Activated T-helper 17 cell treated with anti-CD3 and anti-CD28 coated beads, Interleukin-2, amount 50 U/mL, for 72 hours (primary cell): ENCODE measurements at regions not wholly inside any gene's neighbourhood (a gene's known extent, or its start where the extent isn't known, plus 50 kb on each side); places are given as distances from the start of the nearest gene placed in this dataset.

Source experiments
- ATAC-seq: fragments of 150-1000 bp; cut with Tn5 transposase; replicated peaks from 2 replicates; pipeline ENCODE4 v1.10.0; 2021; ENCODE audit warnings: mild to moderate bottlenecking, moderate library complexity
- H3K27ac Mint-ChIP-seq: one replicate; pipeline ENCODE4 v1.8.0; 2022; ENCODE audit warnings: mixed read lengths
- H3K27me3 Mint-ChIP-seq: one replicate; pipeline ENCODE4 v1.8.0; 2022; ENCODE audit warnings: mixed read lengths
- H3K36me3 Mint-ChIP-seq: one replicate; pipeline ENCODE4 v1.8.0; 2022; ENCODE audit warnings: low read depth, mild to moderate bottlenecking, mixed read lengths
- H3K4me1 Mint-ChIP-seq: one replicate; pipeline ENCODE4 v1.8.0; 2022; ENCODE audit warnings: mixed read lengths
- H3K4me3 Mint-ChIP-seq: one replicate; pipeline ENCODE4 v1.8.0; 2022; ENCODE audit warnings: mild to moderate bottlenecking, mixed read lengths
- H3K9me3 Mint-ChIP-seq: one replicate; pipeline ENCODE4 v1.8.0; 2022; ENCODE audit warnings: mixed read lengths

- Mint-ChIP-seq H3K27ac (no peak overlapping the region), H3K4me1 (no peaks in the 10 kb centered on the region), H3K36me3 (no peaks in the 10 kb centered on the region), H3K4me3 (no peak overlapping the region), H3K27me3 (peaks cover 10% of the 10 kb centered on the region), H3K9me3 (no peaks in the 10 kb centered on the region)
- no peak for ATAC-seq
These were observed 75.0 kb upstream of the HECTD2 start for GRCh38 chr10:91335147-91335546.

- H3K27me3 Mint-ChIP-seq, result no peaks in the 10 kb centered on the region
- H3K36me3 Mint-ChIP-seq, result no peaks in the 10 kb centered on the region
- no peaks in the 10 kb centered on the region for H3K9me3 Mint-ChIP-seq
- no peak for ATAC-seq
- no peaks in the 10 kb centered on the region for H3K4me1 Mint-ChIP-seq
- no peak overlapping the region for H3K4me3 Mint-ChIP-seq
- H3K27ac Mint-ChIP-seq, result no peak overlapping the region
These were observed 70.4 kb upstream of the HECTD2 start for GRCh38 chr10:91339729-91340128.

DNA sequence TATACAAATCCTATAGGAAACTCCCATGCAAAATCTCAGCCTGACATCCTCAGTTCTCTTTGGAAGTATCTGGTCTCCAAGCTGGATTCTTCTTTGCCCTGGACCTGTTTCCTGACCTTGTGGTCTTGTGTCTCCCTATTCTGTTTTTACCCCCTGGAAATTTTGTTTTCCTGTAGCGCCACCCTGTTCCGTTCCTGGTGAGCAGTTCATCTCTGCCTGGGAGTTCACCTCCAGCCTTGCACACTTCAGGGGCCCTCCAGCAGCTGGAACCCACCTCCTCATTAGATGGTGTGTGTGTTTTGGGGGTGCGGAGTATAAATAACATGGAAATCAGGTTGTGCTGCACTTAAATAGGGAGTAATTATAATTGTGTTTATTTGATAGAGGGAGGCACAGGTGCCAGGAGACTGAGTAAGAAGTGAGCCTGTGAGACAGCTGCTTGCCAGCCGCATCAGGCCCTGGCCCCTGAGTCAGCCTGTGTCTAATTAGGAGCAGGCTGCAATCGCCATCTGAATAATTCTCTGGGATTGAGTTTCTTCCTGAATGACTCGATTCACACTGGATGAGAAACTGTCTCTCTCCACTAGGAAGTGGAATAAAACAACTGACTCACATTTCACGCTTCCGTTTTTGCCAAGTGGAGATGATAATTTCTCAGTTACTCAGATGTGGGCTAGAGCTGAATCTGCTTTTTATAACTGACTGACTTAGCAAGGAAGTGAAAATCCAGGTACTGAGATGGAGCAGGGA is 69.4 kb upstream of the HECTD2 start:
- Mint-ChIP-seq H3K4me1 (no peaks in the 10 kb centered on the region), H3K9me3 (no peaks in the 10 kb centered on the region), H3K36me3 (no peaks in the 10 kb centered on the region), H3K27ac (no peak overlapping the region), H3K4me3 (no peak overlapping the region), H3K27me3 (no peaks in the 10 kb centered on the region)
- ATAC-seq, result peak; percentile 82

DNA sequence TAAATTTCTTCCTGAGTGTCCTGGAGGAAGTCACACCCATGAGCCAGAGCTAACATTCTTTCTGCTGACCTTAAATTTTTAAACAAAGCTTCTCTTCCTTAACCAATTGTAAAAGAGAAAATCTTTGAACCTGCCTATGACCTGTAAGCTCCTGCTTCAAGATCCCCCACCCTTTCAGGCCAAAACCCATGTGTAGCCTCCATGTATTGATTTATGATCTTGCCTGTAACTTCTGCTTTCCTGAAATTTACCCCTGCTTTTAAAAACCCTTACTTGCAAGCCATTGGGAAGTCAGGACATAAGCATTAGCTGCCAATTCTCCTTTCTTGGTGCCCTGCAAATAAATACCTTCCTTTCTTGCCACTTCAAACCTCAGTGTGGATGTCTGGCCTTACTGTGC is 68.5 kb upstream of the HECTD2 start:
- Mint-ChIP-seq H3K27me3 (no peaks in the 10 kb centered on the region), H3K4me1 (no peaks in the 10 kb centered on the region), H3K4me3 (no peak overlapping the region), H3K27ac (no peak overlapping the region), H3K9me3 (no peaks in the 10 kb centered on the region), H3K36me3 (no peaks in the 10 kb centered on the region)
- ATAC-seq, result no peak

DNA sequence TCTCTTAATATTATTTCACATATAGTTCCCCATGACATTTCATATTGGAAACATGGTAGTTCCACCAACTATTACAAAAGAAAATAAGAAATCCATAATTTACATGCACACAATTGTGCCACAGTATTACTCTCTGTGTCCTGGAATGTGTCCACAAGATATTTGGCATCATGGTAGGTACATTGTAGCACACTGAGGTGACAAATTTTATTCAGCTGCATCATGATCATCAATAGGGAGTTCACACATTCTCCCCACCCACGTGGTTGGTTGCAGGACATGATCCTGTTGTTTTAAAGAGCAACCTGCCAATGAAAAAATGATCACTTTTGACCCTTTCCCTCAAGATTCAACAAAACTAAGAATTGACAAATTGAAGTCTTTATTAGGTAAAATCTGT is 67.1 kb upstream of the HECTD2 start:
- H3K27me3 Mint-ChIP-seq, result no peaks in the 10 kb centered on the region
- H3K36me3 Mint-ChIP-seq, result no peaks in the 10 kb centered on the region
- no peak overlapping the region for H3K27ac Mint-ChIP-seq
- no peak for ATAC-seq
- H3K9me3 Mint-ChIP-seq, result no peaks in the 10 kb centered on the region
- no peak overlapping the region for H3K4me3 Mint-ChIP-seq
- H3K4me1 Mint-ChIP-seq, result no peaks in the 10 kb centered on the region

DNA sequence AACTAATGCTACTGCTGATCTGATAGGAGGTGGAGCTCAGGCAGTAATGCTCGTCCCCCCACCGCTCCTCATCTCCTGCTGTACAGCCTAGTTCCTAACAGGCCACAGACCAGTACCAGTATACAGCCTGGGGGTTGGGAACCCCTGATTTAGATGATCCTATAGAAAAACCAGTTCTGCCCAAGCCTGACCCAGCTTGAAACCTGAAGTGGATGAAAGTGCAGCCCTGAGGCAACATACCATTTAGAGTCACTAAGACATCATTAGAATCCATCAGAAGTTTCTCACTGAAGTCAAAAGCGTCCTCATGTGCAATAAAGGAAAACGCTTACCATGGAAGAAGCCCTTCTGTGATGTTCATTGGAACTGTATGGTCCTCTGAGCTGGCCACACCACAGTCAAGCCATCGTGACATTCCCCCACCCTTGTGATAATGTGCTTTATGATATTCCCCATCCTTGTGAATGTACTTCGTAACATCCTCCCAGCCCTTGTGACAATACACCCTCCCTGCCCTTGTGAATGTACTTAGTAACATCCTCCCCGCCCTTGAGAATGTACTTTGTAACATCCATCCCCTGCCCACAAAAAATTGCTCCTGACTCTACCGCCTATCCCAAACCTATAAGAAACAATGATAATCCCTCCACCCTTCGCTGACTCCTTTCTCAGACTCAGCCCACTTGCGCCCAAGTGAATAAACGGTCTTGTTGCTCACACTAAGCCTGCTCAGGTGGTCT is 65.9 kb upstream of the HECTD2 start:
- Mint-ChIP-seq H3K36me3 (no peaks in the 10 kb centered on the region), H3K27ac (no peak overlapping the region), H3K4me1 (no peaks in the 10 kb centered on the region), H3K9me3 (no peaks in the 10 kb centered on the region), H3K4me3 (no peak overlapping the region), H3K27me3 (peaks cover 3% of the 10 kb centered on the region)
- ATAC-seq, result no peak

DNA sequence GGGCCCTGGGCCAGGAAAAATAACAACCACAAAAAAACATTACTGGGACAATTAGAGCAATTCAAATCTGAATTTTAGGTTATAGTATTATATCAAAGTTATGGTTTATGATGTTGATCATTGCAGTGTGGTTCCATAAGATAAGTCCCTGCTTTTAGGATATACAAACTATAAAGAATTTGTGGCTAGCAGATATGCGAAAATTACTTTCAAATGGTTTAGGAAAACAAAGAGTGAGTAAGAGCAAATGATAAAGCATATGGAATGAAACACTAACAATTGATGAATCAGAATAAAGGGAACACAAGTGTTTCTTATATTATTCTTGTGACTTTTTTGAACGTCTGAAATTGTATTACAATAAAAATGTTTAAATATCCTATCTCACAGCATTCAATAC is 64.4 kb upstream of the HECTD2 start:
- Mint-ChIP-seq H3K27me3 (peaks cover 3% of the 10 kb centered on the region), H3K4me1 (no peaks in the 10 kb centered on the region), H3K9me3 (no peaks in the 10 kb centered on the region), H3K36me3 (no peaks in the 10 kb centered on the region), H3K4me3 (no peak overlapping the region), H3K27ac (no peak overlapping the region)
- ATAC-seq, result no peak

GRCh38 chr10:91347529-91347928 is 62.6 kb upstream of the HECTD2 start:
- Mint-ChIP-seq H3K4me3 (no peak overlapping the region), H3K27me3 (peaks cover 3% of the 10 kb centered on the region), H3K36me3 (no peaks in the 10 kb centered on the region), H3K4me1 (no peaks in the 10 kb centered on the region), H3K9me3 (no peaks in the 10 kb centered on the region), H3K27ac (peak overlapping the region; percentile 56)
- ATAC-seq, result peak; percentile 40

DNA sequence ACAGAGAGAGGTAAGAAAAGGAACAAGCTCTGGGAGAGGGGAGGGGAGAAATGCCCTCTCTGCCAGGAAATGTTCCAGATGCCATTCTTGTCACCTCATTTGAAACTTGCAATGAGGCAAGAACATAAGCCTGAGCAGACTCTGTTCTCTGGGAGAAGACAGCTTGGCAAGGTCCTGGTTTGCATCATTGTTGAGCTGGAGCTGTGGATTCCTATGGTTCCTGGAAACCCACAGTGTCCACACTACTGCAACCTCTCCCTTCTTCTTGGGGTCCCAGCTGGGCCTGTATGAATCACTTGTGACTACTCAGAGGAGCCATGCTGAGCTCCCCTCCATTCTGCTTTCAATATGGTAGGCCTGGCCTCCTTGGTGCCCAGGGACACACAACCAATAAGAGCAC is 60.8 kb upstream of the HECTD2 start:
- Mint-ChIP-seq H3K4me3 (no peak overlapping the region), H3K27ac (no peak overlapping the region), H3K36me3 (no peaks in the 10 kb centered on the region), H3K4me1 (peaks cover 4% of the 10 kb centered on the region), H3K9me3 (no peaks in the 10 kb centered on the region), H3K27me3 (peaks cover 9% of the 10 kb centered on the region)
- ATAC-seq, result no peak

DNA sequence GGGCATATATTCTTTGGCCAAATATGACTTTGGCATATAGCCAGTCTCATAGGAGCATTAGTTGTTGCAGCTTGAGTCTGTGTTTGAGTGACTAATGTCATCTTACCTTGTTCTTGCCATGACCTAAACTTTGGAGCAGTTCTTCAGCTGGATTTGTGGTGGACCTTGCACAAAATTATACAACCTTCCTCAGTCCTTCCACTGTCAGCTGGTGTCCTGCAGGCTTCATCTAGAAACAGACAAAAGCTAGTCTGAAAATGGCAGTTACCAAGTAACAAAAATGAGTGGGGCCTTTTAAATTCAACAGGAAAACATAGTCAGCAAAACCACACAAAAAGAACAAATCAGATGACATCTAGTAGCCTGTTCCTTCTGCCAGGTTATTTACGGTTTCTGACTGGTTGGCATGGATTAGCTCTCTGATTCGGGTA is 59.5 kb upstream of the HECTD2 start:
- peaks cover 10% of the 10 kb centered on the region for H3K27me3 Mint-ChIP-seq
- H3K9me3 Mint-ChIP-seq, result no peaks in the 10 kb centered on the region
- ATAC-seq, result no peak
- H3K4me1 Mint-ChIP-seq, result peaks cover 4% of the 10 kb centered on the region
- no peak overlapping the region for H3K27ac Mint-ChIP-seq
- H3K36me3 Mint-ChIP-seq, result no peaks in the 10 kb centered on the region
- no peak overlapping the region for H3K4me3 Mint-ChIP-seq

DNA sequence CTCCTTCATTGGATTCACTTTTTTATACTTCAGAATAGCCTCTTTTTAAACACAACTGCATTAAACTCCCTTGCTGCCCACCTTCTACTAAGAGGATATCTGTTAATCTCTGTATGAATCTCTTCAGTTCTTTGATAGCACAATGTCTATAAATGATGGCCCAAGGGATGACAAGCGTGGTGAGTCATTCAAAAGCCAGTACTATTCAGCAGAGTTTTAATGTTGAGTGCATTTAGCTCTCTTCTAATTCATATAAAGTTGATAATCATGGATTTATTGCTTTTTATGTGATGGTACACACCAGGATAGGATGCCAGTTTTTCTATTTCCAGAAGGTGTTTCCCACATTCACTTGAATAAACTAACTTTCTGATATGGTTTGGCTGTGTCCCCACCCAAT is 57.4 kb upstream of the HECTD2 start:
- Mint-ChIP-seq H3K4me1 (peaks cover 4% of the 10 kb centered on the region), H3K4me3 (no peak overlapping the region), H3K27ac (no peak overlapping the region), H3K36me3 (no peaks in the 10 kb centered on the region), H3K27me3 (peaks cover 22% of the 10 kb centered on the region), H3K9me3 (no peaks in the 10 kb centered on the region)
- peak; percentile 40 for ATAC-seq

DNA sequence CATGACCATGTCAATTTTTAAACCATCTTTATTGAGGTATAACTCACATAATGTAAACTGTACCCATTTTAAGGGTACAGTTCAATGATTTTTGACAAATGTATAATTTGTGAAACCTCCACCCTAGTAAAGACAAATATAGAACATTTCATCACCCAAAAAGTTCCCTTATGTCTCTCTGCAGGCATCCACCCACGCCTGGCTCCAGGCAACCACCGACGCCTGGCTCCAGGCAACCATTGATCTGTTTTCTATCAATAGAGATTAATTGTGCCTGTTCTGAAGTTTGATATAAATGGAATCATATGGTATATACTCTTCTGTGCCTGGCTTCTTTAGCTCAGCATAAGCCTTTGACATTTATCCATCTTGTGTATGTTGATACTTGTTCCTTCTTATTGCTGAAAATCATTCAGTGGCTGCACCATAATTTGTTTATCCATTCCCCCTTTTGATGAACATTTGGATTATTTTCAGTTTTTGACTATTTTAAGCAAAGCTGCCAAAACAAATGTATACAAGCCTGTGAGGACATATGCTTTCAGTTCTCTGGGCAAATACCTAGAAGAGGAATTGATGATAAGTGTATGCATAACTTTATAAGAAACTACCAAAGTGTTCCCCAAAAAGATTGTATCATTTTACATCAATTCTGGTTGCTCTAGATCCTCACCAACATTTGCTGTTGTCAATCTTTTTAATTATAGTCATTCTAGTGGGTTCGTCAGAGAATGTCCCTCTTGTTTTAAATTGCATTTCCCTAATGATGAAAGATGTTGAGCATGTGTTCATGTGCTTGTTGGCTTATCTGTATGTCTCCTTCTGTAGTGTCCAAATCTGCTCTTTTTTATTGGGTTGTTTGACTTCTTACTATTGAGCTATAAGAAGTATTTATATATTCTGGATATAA is 55.7 kb upstream of the HECTD2 start:
- Mint-ChIP-seq H3K9me3 (no peaks in the 10 kb centered on the region), H3K4me3 (no peak overlapping the region), H3K27me3 (peaks cover 28% of the 10 kb centered on the region), H3K4me1 (peaks cover 4% of the 10 kb centered on the region), H3K27ac (no peak overlapping the region), H3K36me3 (no peaks in the 10 kb centered on the region)
- ATAC-seq, result no peak

GRCh38 chr10:91355998-91356397 is 54.1 kb upstream of the HECTD2 start:
- Mint-ChIP-seq H3K9me3 (no peaks in the 10 kb centered on the region), H3K4me3 (no peak overlapping the region), H3K27me3 (peaks cover 38% of the 10 kb centered on the region), H3K27ac (no peak overlapping the region), H3K4me1 (peaks cover 4% of the 10 kb centered on the region), H3K36me3 (no peaks in the 10 kb centered on the region)
- no peak for ATAC-seq

GRCh38 chr10:91357497-91357896 is 52.6 kb upstream of the HECTD2 start:
- Mint-ChIP-seq H3K9me3 (no peaks in the 10 kb centered on the region), H3K27ac (no peak overlapping the region), H3K27me3 (peaks cover 50% of the 10 kb centered on the region), H3K36me3 (no peaks in the 10 kb centered on the region), H3K4me3 (no peak overlapping the region), H3K4me1 (peaks cover 4% of the 10 kb centered on the region)
- no peak for ATAC-seq
